ENCODE measurements at regions not wholly inside any gene's neighbourhood (a gene's known extent, or its start where the extent isn't known, plus 50 kb on each side); places are given as distances from the start of the nearest gene placed in this dataset.

GRCh38 chr1:118717893-118718292 is 270.2 kb downstream of the TBX15 start:
- DNase-seq (ENCODE audit: low read depth): no peak

GRCh38 chr1:118716775-118717174 is 271.4 kb downstream of the TBX15 start:
- DNase-seq (ENCODE audit: low read depth): no peak

GRCh38 chr1:118711356-118711755 is 276.8 kb downstream of the TBX15 start:
- no peak for DNase-seq (ENCODE audit: low read depth)

- DNase-seq (ENCODE audit: low read depth): no peak
These were observed 289.2 kb downstream of the TBX15 start for GRCh38 chr1:118698911-118699310.

- no peak for DNase-seq (ENCODE audit: low read depth)
These were observed 296.0 kb downstream of the TBX15 start for GRCh38 chr1:118692143-118692542.

GRCh38 chr1:118688891-118689290 is 299.3 kb downstream of the TBX15 start:
- DNase-seq (ENCODE audit: low read depth): peak; percentile 2

- DNase-seq (ENCODE audit: low read depth): peak; percentile 6
These were observed 326.3 kb downstream of the TBX15 start for GRCh38 chr1:118661769-118662320.

GRCh38 chr1:118660769-118661168 is 327.4 kb downstream of the TBX15 start:
- DNase-seq (ENCODE audit: low read depth): no peak

GRCh38 chr1:118659646-118660045 is 328.5 kb downstream of the TBX15 start:
- DNase-seq (ENCODE audit: low read depth): no peak

- DNase-seq (ENCODE audit: low read depth): no peak
These were observed 337.9 kb downstream of the TBX15 start for GRCh38 chr1:118650107-118650807.

- no peak for DNase-seq (ENCODE audit: low read depth)
These were observed 338.6 kb downstream of the TBX15 start for GRCh38 chr1:118649369-118650106.

- no peak for DNase-seq (ENCODE audit: low read depth)
These were observed 352.1 kb downstream of the TBX15 start for GRCh38 chr1:118636004-118636403.

- DNase-seq (ENCODE audit: low read depth): no peak
These were observed 360.7 kb downstream of the TBX15 start for GRCh38 chr1:118627435-118627834.

- DNase-seq (ENCODE audit: low read depth): no peak
These were observed 366.3 kb downstream of the TBX15 start for GRCh38 chr1:118621839-118622238.

GRCh38 chr1:118618618-118619340 is 369.4 kb downstream of the TBX15 start:
- DNase-seq (ENCODE audit: low read depth): no peak

GRCh38 chr1:118617916-118618315 is 370.2 kb downstream of the TBX15 start:
- DNase-seq (ENCODE audit: low read depth): no peak

GRCh38 chr1:118615066-118615465 is 373.1 kb downstream of the TBX15 start:
- DNase-seq (ENCODE audit: low read depth): no peak

- DNase-seq (ENCODE audit: low read depth): no peak
These were observed 398.8 kb downstream of the TBX15 start for GRCh38 chr1:118589238-118589846.

- DNase-seq (ENCODE audit: low read depth): no peak
These were observed 399.6 kb downstream of the TBX15 start for GRCh38 chr1:118588566-118588965.

- no peak for DNase-seq (ENCODE audit: low read depth)
These were observed 393.2 kb upstream of the SPAG17 start for GRCh38 chr1:118578276-118578675.

GRCh38 chr1:118575060-118575459 is 390.0 kb upstream of the SPAG17 start:
- no peak for DNase-seq (ENCODE audit: low read depth)
